ENCODE measurements at regions not wholly inside any gene's neighbourhood (a gene's known extent, or its start where the extent isn't known, plus 50 kb on each side); places are given as distances from the start of the nearest gene placed in this dataset.

DNA sequence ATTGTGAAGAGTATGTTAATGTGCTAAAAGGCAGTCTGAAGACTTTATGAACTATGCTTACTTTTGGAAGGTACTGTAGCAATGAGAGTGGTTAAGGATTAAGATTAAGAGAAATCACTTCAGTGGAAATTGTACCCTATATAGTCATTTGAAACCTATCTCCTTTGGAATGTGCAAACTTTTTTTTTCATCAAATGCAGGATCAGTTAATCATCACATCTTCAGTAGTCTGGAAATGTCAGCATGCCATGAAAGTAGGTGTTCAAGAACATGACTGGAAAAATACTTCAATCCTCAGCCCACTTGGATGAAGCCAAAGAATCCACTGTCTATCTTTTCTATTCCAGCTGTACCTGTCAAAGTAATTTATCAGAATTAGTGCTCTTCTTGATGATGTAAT is 157.8 kb upstream of the TMEM161B start:
- TF ChIP-seq, protein P1, sequence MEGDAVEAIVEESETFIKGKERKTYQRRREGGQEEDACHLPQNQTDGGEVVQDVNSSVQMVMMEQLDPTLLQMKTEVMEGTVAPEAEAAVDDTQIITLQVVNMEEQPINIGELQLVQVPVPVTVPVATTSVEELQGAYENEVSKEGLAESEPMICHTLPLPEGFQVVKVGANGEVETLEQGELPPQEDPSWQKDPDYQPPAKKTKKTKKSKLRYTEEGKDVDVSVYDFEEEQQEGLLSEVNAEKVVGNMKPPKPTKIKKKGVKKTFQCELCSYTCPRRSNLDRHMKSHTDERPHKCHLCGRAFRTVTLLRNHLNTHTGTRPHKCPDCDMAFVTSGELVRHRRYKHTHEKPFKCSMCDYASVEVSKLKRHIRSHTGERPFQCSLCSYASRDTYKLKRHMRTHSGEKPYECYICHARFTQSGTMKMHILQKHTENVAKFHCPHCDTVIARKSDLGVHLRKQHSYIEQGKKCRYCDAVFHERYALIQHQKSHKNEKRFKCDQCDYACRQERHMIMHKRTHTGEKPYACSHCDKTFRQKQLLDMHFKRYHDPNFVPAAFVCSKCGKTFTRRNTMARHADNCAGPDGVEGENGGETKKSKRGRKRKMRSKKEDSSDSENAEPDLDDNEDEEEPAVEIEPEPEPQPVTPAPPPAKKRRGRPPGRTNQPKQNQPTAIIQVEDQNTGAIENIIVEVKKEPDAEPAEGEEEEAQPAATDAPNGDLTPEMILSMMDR (IDR thresholded peaks at IDR 0.05; ENCODE audit: insufficient read depth, low read length) = no peak
- no peak for TF ChIP-seq POLR2AphosphoS5 (IDR thresholded peaks at IDR 0.05; ENCODE audit: low read depth)

All from HL-60 (cell line).